ENCODE measurements at regions not wholly inside any gene's neighbourhood (a gene's known extent, or its start where the extent isn't known, plus 50 kb on each side); places are given as distances from the start of the nearest gene placed in this dataset.

DNA sequence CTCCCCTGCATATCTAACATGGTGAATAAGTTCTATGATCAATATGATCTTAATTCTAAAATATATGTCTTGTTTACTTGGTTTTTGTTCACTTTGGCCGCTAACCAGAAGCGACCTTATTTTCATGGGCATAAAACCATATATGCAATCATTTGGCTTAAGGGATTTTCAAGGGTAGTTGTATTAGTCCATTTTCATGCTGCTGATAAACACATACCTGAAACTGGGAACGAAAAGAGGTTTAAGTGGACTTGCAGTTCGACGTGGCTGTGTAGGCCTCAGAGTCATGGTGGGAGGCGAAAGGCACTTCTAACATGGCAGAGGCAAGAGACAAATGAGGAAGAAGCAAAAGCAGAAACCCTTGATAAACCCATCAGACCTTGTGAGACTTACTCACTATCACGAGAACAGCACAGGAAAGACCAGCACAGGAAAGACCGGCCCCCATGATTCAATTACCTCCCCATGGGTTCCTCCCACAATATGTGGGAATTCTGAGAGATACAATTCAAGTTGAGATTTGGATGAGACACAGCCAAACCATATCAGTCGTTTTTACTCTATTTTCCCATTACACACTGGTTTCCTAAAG, 114.3 kb upstream of the CPEB2 start:
- no peak for DNase-seq (ENCODE audit: low spot score)
- TF ChIP-seq, protein P1, sequence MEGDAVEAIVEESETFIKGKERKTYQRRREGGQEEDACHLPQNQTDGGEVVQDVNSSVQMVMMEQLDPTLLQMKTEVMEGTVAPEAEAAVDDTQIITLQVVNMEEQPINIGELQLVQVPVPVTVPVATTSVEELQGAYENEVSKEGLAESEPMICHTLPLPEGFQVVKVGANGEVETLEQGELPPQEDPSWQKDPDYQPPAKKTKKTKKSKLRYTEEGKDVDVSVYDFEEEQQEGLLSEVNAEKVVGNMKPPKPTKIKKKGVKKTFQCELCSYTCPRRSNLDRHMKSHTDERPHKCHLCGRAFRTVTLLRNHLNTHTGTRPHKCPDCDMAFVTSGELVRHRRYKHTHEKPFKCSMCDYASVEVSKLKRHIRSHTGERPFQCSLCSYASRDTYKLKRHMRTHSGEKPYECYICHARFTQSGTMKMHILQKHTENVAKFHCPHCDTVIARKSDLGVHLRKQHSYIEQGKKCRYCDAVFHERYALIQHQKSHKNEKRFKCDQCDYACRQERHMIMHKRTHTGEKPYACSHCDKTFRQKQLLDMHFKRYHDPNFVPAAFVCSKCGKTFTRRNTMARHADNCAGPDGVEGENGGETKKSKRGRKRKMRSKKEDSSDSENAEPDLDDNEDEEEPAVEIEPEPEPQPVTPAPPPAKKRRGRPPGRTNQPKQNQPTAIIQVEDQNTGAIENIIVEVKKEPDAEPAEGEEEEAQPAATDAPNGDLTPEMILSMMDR (IDR thresholded peaks at IDR 0.05; ENCODE audit: extremely low read depth, insufficient read depth, missing control alignments), result no peak
- in situ Hi-C loops (cut with MboI; ENCODE audit: low pct_unique_long_range_greater_than_20kb, low sequenced_read_pairs, unreplicated experiment), result no loop called here

DNA sequence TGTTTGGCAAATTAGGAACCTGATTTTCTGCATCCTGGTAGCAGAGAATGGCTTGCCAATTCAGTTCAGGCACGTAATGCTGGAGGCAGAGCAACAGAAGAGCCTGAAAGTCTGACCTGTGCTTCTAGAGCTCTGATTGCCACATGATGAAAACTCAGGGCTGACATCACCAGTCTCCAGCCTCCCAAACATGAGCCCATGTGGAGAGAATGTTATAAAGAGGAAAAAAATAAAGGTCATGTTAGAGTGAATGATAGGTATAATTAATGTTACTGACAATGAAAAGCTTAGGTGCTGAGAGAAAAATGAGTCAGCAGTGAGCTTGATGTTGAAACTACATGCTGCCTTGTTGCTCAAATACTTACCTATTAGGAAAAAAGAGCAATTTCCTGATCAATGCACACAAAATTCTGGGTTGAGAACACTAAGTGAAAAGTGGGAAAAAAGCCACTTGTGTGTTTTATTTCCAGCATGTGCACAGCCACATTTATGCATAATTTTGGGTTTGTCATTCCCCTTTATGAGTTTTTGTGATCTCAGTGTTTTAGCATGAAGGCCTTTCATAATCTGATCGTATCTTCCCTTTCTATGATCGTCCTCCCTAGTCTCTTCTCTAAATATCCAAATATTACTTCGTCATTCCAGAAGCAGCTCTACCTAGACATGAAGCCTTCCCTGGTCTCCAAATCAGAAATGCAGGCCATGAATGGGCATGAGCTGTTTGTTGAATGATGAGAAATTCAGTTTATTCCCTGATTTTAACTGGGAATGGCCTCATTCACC, 113.3 kb upstream of the CPEB2 start:
- in situ Hi-C loops (cut with MboI; ENCODE audit: low pct_unique_long_range_greater_than_20kb, low sequenced_read_pairs, unreplicated experiment), result no loop called here
- TF ChIP-seq, protein P1 (IDR thresholded peaks at IDR 0.05; ENCODE audit: extremely low read depth, insufficient read depth, missing control alignments), result no peak
- DNase-seq (ENCODE audit: low spot score), result no peak

DNA sequence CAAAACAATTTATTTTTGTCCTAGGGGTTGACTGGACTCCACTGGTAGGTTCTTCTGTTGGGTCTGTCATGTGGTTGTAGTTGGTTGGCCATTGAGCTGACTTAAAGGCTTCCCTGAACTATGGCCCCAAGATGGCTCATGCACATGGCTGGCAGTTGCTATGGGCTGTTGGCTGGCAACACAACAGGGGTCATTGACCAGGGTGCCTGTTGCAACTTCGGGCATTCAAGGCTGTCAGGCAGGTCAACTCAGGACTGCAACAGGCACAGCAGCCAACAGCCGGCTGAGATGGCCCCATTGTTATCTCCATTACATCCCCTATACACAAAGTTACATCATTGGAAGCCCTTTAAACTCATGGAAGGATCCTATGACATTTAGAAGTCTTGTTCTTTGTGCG, 109.7 kb upstream of the CPEB2 start:
- TF ChIP-seq, protein P1 (IDR thresholded peaks at IDR 0.05; ENCODE audit: extremely low read depth, insufficient read depth, missing control alignments), result no peak
- in situ Hi-C loops (cut with MboI; ENCODE audit: low pct_unique_long_range_greater_than_20kb, low sequenced_read_pairs, unreplicated experiment), result no loop called here
- no peak for DNase-seq (ENCODE audit: low spot score)

DNA sequence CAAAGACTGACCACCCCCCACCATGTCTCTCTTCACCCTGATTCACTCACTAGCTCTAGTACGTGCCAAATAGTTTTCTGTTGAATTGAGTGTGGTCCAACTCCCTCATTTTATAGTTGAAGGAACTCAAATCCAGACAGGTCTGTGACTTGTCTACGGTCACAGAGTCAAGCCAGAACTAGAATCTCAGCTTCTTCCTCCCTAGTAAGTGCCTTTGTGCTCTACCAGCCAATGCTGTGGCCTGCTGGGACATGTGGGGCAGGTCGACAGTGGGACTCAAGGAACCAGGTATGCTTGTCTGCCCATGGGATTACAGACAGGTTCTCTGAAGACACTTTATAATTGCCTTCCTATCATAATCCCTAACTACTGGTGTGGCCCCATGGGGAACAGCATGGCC, 108.6 kb upstream of the CPEB2 start:
- no peak for DNase-seq (ENCODE audit: low spot score)
- TF ChIP-seq, protein P1 (IDR thresholded peaks at IDR 0.05; ENCODE audit: extremely low read depth, insufficient read depth, missing control alignments), result no peak
- in situ Hi-C loops (cut with MboI; ENCODE audit: low pct_unique_long_range_greater_than_20kb, low sequenced_read_pairs, unreplicated experiment), result no loop called here

DNA sequence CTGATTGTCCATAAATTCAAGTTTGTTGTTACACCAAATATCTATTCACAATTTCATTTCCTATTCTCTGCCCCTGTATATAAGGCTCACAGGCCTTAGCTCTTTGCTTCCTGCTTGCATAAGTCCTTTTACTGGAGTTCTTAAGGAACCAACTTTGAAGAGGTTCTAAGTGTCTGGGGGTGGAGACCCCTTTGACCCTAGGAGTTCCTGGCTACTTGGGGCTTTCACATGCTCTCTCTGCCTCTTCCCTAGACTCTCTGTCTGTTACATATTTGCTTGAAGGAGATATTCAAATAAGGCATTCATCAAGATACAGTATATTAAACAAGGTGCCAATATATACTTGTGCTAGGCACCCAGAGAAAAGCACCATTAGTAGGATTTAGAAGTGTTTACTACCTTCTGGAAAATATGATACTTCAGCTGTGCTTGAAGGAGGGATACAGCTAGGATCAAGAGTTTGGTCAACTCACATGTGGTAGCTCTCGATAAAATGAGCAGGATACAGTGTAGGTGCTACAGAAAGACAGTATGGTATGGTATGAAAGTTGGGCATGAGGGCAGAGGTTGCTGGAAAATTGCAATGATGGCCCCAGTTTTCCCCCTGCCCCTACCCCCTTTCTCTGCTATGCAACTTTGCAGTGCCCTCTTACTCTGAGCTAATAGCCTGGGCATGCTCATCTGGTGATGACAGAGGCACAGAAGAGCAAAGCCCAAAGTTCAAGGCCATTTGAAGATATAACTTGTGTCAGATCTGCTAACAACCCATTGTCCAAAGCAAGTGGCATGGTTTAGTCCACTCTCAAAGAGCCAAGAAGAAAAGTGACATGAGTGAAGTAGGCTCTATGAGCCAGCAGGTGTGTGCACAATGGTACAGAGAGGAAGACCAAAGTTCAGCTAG, 107.6 kb upstream of the CPEB2 start:
- TF ChIP-seq, protein P1 (IDR thresholded peaks at IDR 0.05; ENCODE audit: extremely low read depth, insufficient read depth, missing control alignments), result no peak
- in situ Hi-C loops (cut with MboI; ENCODE audit: low pct_unique_long_range_greater_than_20kb, low sequenced_read_pairs, unreplicated experiment), result no loop called here
- no peak for DNase-seq (ENCODE audit: low spot score)

DNA sequence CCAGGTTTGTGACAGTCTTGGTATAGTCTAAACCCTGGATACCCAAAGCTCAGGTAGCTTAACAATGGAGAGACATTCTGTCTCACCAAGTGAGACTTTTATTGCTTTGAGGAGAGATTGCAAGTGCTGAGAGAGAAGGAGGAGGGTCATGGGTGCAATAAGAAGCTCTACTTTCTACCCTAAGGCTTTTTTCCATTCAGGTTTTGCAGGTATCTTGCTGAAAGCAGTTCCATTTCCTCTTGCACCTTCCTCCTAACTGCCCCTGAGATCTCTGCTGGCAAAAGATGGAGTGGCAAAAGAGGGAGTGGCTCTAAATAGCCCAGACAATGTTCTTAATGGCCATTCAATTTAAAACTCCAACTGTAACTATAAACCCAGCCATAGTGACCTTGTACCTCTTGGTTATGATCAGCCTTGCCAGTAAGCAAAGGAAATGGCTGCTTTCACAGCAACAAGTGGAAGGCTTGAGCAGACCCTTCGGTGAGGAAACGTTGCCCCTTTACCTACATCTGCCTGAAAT, 105.6 kb upstream of the CPEB2 start:
- TF ChIP-seq, protein P1 (IDR thresholded peaks at IDR 0.05; ENCODE audit: extremely low read depth, insufficient read depth, missing control alignments), result no peak
- no peak for DNase-seq (ENCODE audit: low spot score)
- in situ Hi-C loops (cut with MboI; ENCODE audit: low pct_unique_long_range_greater_than_20kb, low sequenced_read_pairs, unreplicated experiment), result no loop called here
